ENCODE measurements at regions not wholly inside any gene's neighbourhood (a gene's known extent, or its start where the extent isn't known, plus 50 kb on each side); places are given as distances from the start of the nearest gene placed in this dataset.

DNA sequence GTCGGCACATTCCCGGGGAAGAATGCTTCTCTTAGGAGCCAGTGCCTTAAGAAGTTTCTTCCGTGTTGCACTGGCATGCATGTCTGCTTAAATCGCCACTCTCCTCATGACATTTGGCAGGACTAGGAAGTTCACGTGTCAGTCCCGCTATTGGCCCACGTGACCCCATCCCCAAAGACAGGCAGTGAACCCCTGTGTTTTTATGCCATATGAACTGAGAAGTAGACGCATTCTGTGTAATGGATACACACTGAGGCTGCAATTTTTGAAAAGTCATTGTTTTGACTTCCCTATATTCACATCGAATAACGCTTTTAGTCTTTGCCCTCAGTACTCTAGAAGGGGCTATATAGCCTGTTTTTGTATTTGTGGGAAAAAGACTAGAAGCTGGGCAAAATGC, 125.6 kb upstream of the TBL1XR1 start:
- 96% methylated on average over 10 of the region's 10 CpGs for WGBS
- Histone ChIP-seq H3K27ac (ENCODE audit: low read depth, low read length) (no peak overlapping the region), H3K9me3 (ENCODE audit: insufficient read depth, low read depth, low read length) (no peaks in the 10 kb centered on the region), H3K9ac (ENCODE audit: low read depth, low read length) (no peak overlapping the region), H3K4me3 (ENCODE audit: low read length) (no peak overlapping the region), H3K36me3 (ENCODE audit: insufficient read depth, low read length) (no peaks in the 10 kb centered on the region), H3K27me3 (ENCODE audit: insufficient read depth, low read length) (no peaks in the 10 kb centered on the region), H3K4me1 (ENCODE audit: insufficient read depth, low read length) (no peaks in the 10 kb centered on the region)

DNA sequence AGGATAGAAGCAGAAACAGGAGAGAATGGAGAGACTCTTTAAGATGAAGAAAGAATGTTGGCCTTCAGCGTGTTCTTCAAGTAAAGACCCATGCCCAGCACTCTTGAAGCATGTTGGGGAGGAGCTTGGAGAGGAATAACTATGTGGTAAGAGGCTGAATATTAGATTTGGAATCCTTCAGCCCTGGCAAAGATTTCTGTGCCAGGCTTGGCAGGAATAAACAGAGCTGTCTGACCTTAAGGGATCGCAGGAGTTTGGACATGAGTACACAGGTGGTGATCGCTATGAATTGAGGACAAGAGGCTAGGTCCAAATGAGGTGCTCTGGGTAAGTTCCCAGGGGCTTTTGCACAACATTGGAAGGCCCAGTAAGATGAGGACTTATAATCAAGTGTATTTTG, 132.6 kb upstream of the TBL1XR1 start:
- no peaks in the 10 kb centered on the region for H3K36me3 ChIP-seq (ENCODE audit: insufficient read depth, low read length)
- no peak overlapping the region for H3K4me3 ChIP-seq (ENCODE audit: low read length)
- WGBS: 96% methylated on average over 3 of the region's 3 CpGs
- no peaks in the 10 kb centered on the region for H3K27me3 ChIP-seq (ENCODE audit: insufficient read depth, low read length)
- H3K9me3 ChIP-seq (ENCODE audit: insufficient read depth, low read depth, low read length): no peaks in the 10 kb centered on the region
- H3K4me1 ChIP-seq (ENCODE audit: insufficient read depth, low read length): no peaks in the 10 kb centered on the region
- no peak overlapping the region for H3K27ac ChIP-seq (ENCODE audit: low read depth, low read length)
- no peak overlapping the region for H3K9ac ChIP-seq (ENCODE audit: low read depth, low read length)

DNA sequence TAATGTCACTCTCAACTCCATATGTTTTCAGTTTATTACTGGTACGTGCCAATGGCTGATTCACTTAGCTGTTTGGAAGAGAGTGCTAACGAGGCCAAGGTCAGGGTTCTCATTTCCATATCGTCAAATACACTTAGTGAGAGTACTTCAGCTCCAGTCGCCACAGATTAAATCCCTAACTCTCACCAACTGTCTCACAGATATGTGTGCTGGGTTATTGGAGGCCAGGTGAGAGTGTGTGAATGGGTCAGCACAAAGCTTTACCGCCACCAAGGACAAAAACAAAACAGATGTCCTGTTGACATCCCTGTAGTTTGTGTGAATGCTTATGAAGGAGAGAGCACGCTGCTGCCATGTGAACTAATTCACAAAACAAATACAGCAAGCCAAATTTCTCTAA, 133.5 kb upstream of the TBL1XR1 start:
- no peaks in the 10 kb centered on the region for H3K27me3 ChIP-seq (ENCODE audit: insufficient read depth, low read length)
- no peaks in the 10 kb centered on the region for H3K36me3 ChIP-seq (ENCODE audit: insufficient read depth, low read length)
- H3K27ac ChIP-seq (ENCODE audit: low read depth, low read length): no peak overlapping the region
- WGBS: 83% methylated on average over 4 of the region's 6 CpGs
- no peak overlapping the region for H3K4me3 ChIP-seq (ENCODE audit: low read length)
- no peaks in the 10 kb centered on the region for H3K4me1 ChIP-seq (ENCODE audit: insufficient read depth, low read length)
- H3K9ac ChIP-seq (ENCODE audit: low read depth, low read length): no peak overlapping the region
- H3K9me3 ChIP-seq (ENCODE audit: insufficient read depth, low read depth, low read length): no peaks in the 10 kb centered on the region

DNA sequence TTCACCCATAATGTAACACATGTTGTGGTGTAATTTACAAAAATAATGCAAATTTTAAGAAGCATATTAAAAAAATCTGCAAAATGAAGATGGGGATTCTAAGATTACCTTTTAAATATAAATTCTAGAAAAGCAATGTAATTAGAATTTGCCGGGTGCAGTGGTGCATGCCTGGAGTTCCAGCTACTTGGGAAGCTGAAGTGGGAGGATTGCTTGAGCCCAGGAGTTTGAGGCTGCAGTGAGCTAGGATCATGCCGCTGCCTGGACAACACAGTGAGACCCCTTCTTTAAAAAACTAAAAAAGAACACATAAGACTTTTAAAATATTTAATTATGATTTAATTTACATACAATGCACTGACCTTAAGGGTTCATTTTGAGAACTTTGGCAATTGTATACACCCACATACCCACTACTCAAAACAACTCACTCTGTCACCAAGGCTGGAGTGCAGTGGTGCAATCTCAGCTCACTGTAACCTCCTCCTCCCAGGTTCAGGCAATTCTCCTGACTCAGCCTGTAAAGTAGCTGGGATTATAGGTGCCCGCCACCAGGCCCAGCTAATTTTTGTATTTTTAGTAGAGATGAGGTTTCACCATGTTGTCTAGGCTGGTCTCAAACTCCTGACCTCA, 134.0 kb upstream of the TBL1XR1 start:
- no peaks in the 10 kb centered on the region for H3K36me3 ChIP-seq (ENCODE audit: insufficient read depth, low read length)
- H3K27me3 ChIP-seq (ENCODE audit: insufficient read depth, low read length): no peaks in the 10 kb centered on the region
- H3K9ac ChIP-seq (ENCODE audit: low read depth, low read length): no peak overlapping the region
- no peaks in the 10 kb centered on the region for H3K9me3 ChIP-seq (ENCODE audit: insufficient read depth, low read depth, low read length)
- no peak overlapping the region for H3K27ac ChIP-seq (ENCODE audit: low read depth, low read length)
- no peaks in the 10 kb centered on the region for H3K4me1 ChIP-seq (ENCODE audit: insufficient read depth, low read length)
- H3K4me3 ChIP-seq (ENCODE audit: low read length): no peak overlapping the region
- 94% methylated on average over 2 of the region's 3 CpGs for WGBS

DNA sequence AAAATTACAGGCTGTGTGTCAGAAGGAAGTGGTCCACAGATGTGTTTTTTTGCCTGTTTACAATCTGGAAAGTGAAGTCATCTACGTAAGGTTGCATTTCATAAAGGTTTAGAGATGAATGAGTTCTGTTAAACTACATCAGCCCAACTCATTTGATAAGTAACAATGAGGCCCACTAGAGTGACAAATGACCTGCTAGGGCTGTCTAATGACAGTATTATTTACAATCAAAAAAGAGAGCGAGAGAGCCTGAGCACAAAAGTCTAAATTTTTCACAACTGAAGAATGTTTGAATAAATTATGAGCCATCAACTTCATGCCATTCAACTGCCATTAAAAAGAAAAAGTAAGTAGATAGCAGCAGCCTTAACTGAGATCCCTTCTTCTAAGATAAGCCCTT, 135.7 kb upstream of the TBL1XR1 start:
- H3K27me3 ChIP-seq (ENCODE audit: insufficient read depth, low read length): no peaks in the 10 kb centered on the region
- no peaks in the 10 kb centered on the region for H3K36me3 ChIP-seq (ENCODE audit: insufficient read depth, low read length)
- no peak overlapping the region for H3K4me3 ChIP-seq (ENCODE audit: low read length)
- no peaks in the 10 kb centered on the region for H3K4me1 ChIP-seq (ENCODE audit: insufficient read depth, low read length)
- H3K27ac ChIP-seq (ENCODE audit: low read depth, low read length): no peak overlapping the region
- no peaks in the 10 kb centered on the region for H3K9me3 ChIP-seq (ENCODE audit: insufficient read depth, low read depth, low read length)
- 100% methylated on average over 1 of the region's 2 CpGs for WGBS
- no peak overlapping the region for H3K9ac ChIP-seq (ENCODE audit: low read depth, low read length)

DNA sequence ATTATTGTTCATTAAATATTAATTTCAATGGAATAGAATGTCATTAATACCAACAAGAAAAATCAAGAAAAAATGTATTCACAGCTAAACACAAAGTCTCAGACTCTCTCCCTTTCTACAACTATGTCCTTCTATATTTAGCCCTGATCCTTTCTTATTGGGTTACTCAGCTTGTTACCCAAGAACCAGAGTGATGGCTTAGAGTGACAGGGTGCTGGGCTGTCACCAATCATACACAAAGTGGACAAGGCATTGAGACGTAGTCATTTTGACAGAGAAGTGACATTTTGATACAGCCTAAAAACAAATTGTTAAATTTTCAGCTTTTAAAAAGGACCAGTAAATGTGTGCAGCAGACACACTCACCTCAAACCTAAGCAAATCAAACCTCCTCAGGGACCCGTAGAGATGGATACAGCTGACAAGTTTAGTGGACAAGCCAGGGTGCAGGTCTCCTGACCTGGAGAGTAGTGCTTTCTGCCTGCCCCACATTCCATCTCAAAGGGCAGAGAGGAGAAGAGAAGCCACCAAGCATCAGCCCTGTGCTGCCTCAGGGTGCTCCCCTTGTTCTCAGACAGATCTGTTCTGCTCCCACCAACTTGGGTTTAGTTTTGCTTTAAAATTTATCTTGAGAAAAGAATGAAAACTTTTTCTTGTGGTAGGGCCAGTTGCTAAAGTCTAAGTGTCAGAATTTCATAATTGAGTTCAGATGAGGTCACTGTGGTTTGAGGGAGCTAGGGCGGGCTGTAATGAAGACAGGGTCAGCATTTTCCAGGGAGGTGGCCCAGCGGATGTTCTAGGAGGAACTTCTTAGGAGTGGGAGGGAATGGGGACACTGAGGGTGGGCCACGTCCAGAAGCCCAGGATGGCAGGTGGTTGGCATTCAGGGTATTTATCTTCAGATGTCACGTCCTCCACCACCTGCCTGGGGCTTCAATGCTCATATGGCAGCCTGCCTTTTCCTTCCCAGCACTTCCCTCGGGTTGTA, 136.5 kb upstream of the TBL1XR1 start:
- WGBS: 96% methylated on average over 6 of the region's 7 CpGs
- Histone ChIP-seq H3K4me1 (ENCODE audit: insufficient read depth, low read length) (no peaks in the 10 kb centered on the region), H3K27me3 (ENCODE audit: insufficient read depth, low read length) (no peaks in the 10 kb centered on the region), H3K36me3 (ENCODE audit: insufficient read depth, low read length) (no peaks in the 10 kb centered on the region), H3K9ac (ENCODE audit: low read depth, low read length) (no peak overlapping the region), H3K27ac (ENCODE audit: low read depth, low read length) (no peak overlapping the region), H3K9me3 (ENCODE audit: insufficient read depth, low read depth, low read length) (no peaks in the 10 kb centered on the region), H3K4me3 (ENCODE audit: low read length) (no peak overlapping the region)

DNA sequence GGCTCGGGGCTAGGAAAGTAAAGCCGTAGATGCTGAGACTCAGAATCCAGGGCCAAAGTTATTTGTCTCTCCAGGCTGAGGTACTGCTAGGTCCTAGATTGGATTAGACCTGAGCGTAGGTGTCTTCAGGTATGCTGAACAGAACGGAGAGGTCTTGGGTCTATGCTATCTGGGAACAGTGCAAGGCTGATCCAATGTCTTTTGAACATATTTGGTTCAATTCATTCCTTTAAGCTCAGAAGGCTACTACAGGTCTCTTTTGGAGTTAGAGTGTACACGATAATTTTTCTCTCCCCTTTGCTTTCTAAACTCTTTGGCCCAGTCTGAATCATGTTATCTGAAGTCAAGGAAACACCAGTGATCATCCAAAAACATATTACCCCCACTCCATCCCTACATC, 137.5 kb upstream of the TBL1XR1 start:
- Histone ChIP-seq H3K27me3 (ENCODE audit: insufficient read depth, low read length) (no peaks in the 10 kb centered on the region), H3K4me1 (ENCODE audit: insufficient read depth, low read length) (no peaks in the 10 kb centered on the region), H3K9ac (ENCODE audit: low read depth, low read length) (no peak overlapping the region), H3K36me3 (ENCODE audit: insufficient read depth, low read length) (no peaks in the 10 kb centered on the region), H3K4me3 (ENCODE audit: low read length) (no peak overlapping the region), H3K27ac (ENCODE audit: low read depth, low read length) (no peak overlapping the region), H3K9me3 (ENCODE audit: insufficient read depth, low read depth, low read length) (no peaks in the 10 kb centered on the region)
- 96% methylated on average over 5 of the region's 5 CpGs for WGBS

DNA sequence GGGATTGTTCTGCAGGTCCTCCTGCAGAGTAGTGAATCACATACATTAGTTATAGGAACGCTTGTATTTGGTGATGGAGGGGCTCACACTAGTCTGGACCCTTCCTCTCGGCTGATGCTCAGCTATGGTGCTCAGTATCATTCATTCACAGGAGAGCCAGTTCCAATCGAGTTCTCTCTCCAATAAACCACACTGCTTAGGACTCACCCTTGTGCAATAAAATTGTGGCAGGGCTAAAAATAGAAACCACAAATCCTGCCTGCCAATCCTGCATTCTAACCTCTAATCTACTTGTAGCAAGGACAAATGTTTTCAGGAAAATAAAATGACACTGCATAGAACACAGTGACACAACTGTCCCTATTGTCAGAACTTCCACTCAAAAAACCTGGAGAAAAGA, 138.4 kb upstream of the TBL1XR1 start:
- WGBS: 96% methylated on average over 3 of the region's 3 CpGs
- no peaks in the 10 kb centered on the region for H3K9me3 ChIP-seq (ENCODE audit: insufficient read depth, low read depth, low read length)
- no peaks in the 10 kb centered on the region for H3K4me1 ChIP-seq (ENCODE audit: insufficient read depth, low read length)
- no peaks in the 10 kb centered on the region for H3K36me3 ChIP-seq (ENCODE audit: insufficient read depth, low read length)
- H3K27me3 ChIP-seq (ENCODE audit: insufficient read depth, low read length): peaks cover 3% of the 10 kb centered on the region; the same call in 1 of the 2 replicates
- H3K27ac ChIP-seq (ENCODE audit: low read depth, low read length): no peak overlapping the region
- H3K9ac ChIP-seq (ENCODE audit: low read depth, low read length): no peak overlapping the region
- H3K4me3 ChIP-seq (ENCODE audit: low read length): no peak overlapping the region

DNA sequence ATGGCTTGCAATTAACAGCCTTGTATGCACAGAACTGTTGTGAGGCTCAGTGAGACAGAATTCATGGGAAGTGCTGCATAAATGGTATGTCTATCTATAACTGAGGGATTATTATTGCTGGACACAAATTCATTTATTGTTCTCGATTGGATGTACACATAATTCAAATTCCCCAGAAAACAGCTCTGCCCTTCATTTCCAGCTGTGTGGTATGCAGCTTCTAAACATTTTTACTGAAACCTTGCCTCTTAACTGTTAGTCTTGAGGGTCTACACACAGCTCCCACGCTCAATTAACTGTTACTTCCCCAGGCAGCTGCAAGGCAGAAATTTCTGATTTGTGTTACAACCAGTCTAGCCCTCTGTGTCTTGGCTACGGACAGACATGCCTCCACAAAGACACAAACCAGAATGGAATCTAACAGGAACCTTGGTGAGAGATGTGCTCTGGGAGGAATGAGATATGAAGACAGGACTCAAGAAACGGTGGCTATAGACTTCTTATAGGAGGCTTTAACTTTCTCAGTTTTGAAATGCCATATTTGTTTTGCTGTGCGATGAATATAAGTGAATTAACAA, 139.7 kb upstream of the TBL1XR1 start:
- no peaks in the 10 kb centered on the region for H3K36me3 ChIP-seq (ENCODE audit: insufficient read depth, low read length)
- no peak overlapping the region for H3K27ac ChIP-seq (ENCODE audit: low read depth, low read length)
- H3K9ac ChIP-seq (ENCODE audit: low read depth, low read length): no peak overlapping the region
- H3K4me1 ChIP-seq (ENCODE audit: insufficient read depth, low read length): no peaks in the 10 kb centered on the region; the same call in 1 of the 2 replicates
- WGBS: 89% methylated on average over 5 of the region's 5 CpGs
- peaks cover 12% of the 10 kb centered on the region for H3K27me3 ChIP-seq (ENCODE audit: insufficient read depth, low read length)
- H3K9me3 ChIP-seq (ENCODE audit: insufficient read depth, low read depth, low read length): no peaks in the 10 kb centered on the region
- no peak overlapping the region for H3K4me3 ChIP-seq (ENCODE audit: low read length)

DNA sequence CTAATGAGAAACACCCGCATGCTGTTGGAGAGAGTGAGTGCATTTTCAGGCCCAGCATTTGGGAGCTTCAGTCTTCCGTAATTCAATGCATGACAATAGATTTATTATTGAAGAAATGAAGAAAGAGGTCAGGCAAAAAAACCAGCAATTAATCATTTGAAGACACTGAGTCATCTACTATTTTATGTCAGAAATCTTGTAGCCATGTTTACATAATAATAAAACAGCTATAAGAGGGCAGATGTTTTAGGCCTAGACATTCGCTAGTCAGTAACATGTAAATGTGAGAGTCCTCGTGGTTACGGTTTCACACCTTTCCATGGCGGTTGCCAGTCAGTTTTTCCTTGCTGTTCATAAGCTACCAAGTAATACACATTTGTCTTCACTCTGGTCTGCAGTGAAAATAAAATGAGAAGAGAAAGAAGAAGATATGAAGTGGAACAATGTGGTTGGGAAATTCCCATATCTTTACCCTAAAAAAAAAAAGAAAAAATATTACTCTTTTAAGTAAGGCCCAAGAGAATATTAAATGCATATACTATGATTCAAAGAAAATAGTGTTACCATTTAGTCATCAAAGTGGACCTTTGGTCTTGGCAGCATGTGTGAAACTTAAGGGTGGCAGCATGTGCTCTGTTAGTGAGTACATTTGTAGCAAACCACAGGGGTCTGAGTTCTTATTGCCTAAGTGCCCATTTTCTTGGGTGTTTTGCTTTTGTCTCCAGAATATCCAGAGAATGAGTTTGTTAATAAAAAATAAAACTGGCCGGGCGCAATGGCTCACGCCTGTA, 140.5 kb upstream of the TBL1XR1 start:
- Histone ChIP-seq H3K27me3 (ENCODE audit: insufficient read depth, low read length) (peaks cover 20% of the 10 kb centered on the region), H3K36me3 (ENCODE audit: insufficient read depth, low read length) (no peaks in the 10 kb centered on the region), H3K4me1 (ENCODE audit: insufficient read depth, low read length) (no peaks in the 10 kb centered on the region; the same call in 1 of the 2 replicates), H3K27ac (ENCODE audit: low read depth, low read length) (no peak overlapping the region), H3K9ac (ENCODE audit: low read depth, low read length) (no peak overlapping the region), H3K9me3 (ENCODE audit: insufficient read depth, low read depth, low read length) (no peaks in the 10 kb centered on the region), H3K4me3 (ENCODE audit: low read length) (no peak overlapping the region)
- WGBS: 91% methylated on average over 9 of the region's 9 CpGs

All from HUES64 (cell line).